GM12873 (cell line): ENCODE measurements at regions not wholly inside any gene's neighbourhood (a gene's known extent, or its start where the extent isn't known, plus 50 kb on each side); places are given as distances from the start of the nearest gene placed in this dataset.

Experiments used
- CTCF ChIP-seq: IDR thresholded peaks from 2 replicates; pipeline ENCODE4 v1.5.1; 2012; ENCODE audit warnings: low read depth, mild to moderate bottlenecking, moderate library complexity, low read length, control low read depth; ENCODE audit not compliant: insufficient read depth; ENCODE audit errors: missing control alignments

GRCh38 chr15:95096651-95097050 is 865.3 kb downstream of the MCTP2 start:
- no peak for TF ChIP-seq CTCF

- no peak for TF ChIP-seq CTCF
Observed at GRCh38 chr15:95097361-95097760, 866.0 kb downstream of the MCTP2 start.

GRCh38 chr15:95105229-95105628 is 873.9 kb downstream of the MCTP2 start:
- TF ChIP-seq CTCF = no peak

GRCh38 chr15:95106801-95107200 is 875.4 kb downstream of the MCTP2 start:
- no peak for TF ChIP-seq CTCF

- no peak for TF ChIP-seq CTCF
Observed at GRCh38 chr15:95108673-95109072, 877.3 kb downstream of the MCTP2 start.

GRCh38 chr15:95111969-95112368 is 880.6 kb downstream of the MCTP2 start:
- TF ChIP-seq CTCF = no peak

GRCh38 chr15:95113041-95113440 is 881.7 kb downstream of the MCTP2 start:
- TF ChIP-seq CTCF = no peak
